HG03378 (cell line): ENCODE measurements at regions not wholly inside any gene's neighbourhood (a gene's known extent, or its start where the extent isn't known, plus 50 kb on each side); places are given as distances from the start of the nearest gene placed in this dataset.

Source experiments
- ATAC-seq: cut with Tn5 transposase; IDR thresholded peaks from one replicate; pipeline ENCODE4 v1.9.1; 2021; ENCODE audit warnings: mild to moderate bottlenecking, moderate library complexity; ENCODE audit not compliant: unreplicated experiment

DNA sequence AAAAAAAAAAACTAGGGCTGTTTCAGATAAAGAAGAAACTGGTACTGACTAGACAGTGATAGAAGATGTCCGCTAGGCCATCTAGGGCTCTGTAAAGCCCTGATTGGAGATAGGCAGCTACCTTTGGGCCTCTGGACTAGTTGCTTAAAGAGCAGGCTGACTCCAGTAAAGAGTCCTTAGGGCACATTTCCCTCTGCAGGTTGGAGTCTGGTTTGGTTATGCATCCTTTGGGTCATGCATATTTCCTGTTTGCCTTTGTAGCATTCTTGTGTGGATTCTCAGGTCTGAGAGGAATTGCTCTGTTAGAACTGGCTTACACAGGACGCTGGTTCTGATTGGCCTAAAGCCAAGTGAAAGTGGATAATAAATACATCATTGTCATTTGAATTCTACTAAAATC, 165.5 kb upstream of the LRRN1 start:
- no peak for ATAC-seq

DNA sequence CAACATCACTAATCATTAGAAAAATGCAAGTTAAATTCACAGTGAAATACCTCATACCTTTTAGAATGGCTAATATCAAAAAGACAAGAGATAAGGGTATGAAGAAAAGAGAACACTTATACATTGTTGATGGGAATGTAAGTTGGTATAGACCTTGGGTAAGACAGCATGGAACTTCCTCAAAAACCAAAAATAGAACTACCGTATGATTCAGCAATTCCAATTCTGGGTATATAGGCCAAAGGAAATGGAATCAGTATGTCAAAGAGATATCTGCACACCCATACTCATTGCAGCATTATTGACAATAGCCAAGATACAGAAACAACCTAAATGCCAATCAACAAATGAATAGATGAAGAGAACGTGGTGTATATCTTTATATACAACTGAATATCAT, 166.8 kb upstream of the LRRN1 start:
- no peak for ATAC-seq

DNA sequence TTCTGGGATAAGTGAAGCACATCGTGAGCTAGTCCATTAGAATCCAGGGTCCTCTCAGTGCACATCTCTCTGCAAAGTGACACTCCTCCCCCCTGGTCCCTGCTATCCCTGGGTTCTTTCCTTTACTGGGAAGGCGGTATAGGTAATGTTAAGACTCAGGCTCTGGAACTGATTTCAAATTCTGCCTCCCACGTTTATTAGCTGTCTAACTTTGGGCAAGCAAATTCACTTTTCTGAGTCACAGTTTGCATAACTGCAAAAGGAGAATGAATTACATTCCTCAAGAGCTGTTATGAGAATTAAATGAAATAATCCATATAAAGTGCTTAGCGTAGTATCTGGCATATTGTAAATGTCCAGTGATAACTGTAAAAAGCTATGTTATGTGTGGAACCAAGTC, 168.1 kb upstream of the LRRN1 start:
- no peak for ATAC-seq

DNA sequence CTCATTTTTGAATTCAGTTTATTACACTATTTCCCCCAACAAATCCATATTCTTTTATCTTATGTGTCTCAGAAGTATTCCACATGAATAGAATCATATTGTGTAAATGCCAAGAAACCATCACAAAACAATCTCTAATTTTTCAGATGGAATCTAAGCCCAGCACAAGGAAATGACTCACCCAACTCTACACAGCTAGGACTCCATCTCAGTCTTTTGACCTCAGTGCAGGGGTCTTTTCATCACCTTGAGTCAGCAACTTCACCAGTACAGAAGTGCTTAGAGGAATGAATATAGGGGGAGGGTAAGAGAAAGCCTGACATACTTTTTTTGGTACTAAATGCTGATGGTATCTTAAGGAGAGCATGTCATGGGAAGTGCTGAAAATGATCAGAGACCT, 169.3 kb upstream of the LRRN1 start:
- ATAC-seq = no peak

DNA sequence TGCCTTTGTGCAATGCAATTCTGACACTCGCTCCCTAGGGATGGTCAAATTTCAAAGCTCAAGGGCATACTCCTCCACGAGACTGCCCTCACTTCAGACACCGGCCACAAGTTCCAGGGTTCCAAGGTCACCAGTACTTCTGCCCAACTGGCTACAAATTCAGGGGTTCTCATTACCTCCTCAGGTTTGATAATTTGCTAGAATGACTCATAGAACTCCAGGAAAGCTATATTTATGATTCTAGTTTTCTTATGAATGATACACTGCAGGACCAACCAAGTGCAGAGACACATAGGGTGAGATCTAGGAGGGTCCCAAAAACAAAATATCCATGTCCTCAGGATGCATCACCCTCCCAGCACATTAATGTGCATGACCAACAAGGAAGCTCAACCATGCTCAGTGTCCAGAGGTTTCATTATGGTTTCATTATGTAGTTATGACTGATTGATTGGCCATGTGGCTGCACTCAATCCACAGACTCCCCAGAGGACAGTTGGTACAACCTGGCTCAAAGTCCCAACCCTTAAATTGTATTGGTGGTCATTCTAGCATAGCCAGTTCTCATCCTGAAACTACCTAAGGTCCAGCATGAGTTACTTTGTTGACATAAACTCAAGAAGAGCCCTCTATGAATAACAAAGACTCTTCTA, 170.4 kb upstream of the LRRN1 start:
- ATAC-seq = peak; percentile 73

DNA sequence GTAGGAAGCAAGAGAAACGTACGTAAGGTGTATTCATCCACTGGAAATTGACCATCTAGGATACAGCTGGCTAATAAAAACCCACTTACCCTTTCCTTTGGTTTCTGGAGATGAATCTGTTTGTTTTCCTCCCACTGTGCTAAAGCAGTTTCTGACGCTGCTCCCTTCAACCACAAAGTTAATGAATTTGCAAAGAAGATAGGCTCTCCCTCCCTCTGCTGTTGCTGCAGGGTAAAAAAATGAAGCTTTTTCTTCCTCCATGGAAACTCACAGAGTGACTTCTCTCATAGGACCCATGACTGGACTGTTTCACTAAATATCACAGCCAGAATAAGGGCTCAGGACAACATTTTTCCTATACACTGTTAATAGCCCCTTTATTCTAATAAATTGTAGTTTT, 172.1 kb upstream of the LRRN1 start:
- no peak for ATAC-seq

DNA sequence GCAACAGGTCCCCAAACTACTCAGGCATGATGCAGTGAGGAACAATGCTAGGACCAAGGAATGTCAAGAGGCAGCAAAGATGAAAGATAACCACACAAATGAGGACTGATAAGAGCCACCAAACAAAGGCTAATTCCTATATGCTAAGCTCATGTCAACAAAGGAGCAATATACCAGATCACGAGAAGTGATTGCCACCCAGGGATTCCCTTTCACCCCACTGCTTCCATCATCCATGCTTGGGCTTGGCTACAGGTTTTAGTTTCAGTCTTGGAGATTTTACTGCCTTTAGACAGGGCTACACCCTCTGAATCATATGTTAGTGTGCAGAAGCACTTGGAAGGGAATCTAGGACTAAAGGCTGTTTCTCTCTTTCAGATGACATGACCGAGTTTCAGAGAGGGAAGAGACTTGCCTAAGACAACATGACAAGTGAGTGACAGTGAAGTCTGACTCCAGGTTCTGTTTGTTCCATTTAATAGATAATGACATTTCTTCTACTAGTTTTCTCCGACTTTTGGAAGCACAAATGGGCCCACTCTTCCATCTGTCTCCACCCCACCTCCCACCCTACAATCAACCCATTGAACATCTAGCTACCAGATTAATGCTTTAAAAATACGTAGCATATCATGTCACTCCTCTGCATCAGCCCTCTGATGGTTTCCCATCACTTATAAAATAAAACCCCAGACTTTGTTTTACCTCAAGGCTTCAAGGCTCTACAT, 173.5 kb upstream of the LRRN1 start:
- ATAC-seq = no peak

DNA sequence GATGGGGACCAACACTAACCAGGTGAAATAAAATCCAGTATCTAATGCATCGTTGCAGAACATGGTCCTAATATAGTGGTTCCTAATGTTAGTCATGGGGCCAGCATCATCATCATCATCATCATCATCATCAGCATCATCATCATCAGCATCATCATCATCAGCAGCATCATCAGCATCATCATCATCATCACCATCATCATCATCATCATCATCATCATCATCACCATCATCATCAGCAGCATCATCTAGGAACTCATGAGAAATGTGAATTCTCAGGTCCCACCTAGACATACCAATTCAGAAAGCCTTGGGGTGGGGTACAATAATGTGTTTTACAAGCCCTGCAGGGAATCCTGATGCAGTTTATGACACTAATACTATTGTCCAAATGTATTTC, 179.4 kb upstream of the LRRN1 start:
- no peak for ATAC-seq

DNA sequence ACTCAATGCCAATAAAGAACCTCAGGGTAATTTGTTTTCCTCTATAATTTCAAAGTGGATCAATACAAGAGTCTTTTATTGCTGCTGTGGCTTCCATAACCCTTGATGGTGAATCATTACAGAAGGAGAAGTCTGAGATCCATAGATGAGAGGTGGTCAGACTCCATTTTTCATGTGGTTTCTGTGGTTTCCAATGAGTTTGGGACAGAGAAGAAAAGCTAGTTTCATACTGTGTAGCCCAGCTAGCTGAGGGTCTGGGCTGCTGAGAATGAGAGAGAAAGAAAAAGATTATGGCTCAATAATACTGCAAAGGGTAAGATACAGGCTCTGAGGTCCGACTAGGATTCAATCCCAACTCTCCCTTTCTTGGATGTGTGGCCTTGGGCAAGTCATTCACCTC, 180.6 kb upstream of the LRRN1 start:
- ATAC-seq = no peak

DNA sequence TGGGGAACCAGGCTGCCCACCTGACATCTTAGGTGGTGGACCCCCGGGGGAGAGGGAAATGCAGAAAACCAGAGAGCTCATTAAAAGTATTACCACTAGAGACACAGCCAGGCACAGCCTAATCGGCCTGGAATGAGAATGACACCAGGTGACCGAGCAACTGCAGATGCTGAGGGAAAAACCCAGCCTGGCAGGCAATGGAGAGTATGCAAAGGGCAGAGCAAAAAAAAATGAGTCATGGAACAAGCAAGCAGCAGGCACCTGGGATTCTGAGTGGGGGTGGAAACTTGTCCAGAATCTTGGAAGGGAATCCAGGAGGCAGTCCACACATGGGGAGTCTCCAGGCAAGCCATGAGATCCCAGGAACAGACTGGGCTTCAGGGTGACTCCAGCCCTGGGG, 183.7 kb upstream of the LRRN1 start:
- no peak for ATAC-seq

DNA sequence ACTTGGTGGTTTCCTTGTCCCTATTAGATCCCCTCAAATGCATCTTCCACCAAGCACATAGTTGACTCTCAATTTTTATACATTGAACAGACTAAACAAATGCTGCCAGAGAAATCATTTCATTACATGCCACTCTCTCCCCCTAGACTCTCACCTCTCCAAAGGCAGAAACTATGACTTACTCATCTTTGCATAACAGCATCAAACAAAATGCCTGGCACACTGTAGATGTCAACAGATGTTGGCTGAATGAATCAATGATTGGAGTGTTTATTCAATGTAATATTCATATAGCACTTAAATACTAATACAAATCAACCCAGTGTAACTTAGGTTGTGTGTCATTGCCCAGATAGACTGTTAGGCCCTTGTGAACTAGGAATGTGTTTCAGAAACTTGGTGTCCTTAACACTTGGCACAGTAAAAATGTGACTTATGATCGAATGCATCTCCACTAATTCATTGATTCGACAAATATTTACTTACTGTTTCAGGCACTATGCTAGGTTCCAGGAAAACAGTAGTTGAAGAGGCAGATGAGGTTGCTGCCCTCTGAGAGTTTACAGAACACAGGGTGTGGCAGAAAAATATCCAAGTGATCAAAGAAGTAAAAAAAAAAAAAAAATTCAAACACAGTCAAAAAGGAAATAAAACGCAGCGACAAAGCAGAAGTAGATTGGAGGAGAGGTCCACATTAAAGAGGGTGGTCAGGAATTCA, 188.5 kb upstream of the LRRN1 start:
- no peak for ATAC-seq

DNA sequence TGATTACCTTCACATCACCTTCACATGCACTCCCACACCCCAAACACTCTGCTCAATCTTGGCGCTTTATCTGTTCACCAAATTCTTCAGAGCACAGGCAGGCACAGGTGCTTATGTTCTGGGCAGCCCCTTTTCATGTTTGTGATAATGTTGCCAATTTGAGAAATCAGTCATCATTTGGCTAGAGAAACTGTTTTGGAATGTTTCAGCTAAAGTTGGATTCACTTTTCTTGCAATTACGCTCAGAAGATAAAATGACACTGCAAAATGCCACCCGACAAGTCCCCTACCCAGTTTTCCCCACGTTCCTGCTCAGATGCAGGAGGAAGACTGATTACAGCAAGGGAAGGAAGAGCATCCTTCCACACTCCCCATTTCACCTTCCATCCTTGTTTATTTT, 192.9 kb upstream of the LRRN1 start:
- no peak for ATAC-seq

DNA sequence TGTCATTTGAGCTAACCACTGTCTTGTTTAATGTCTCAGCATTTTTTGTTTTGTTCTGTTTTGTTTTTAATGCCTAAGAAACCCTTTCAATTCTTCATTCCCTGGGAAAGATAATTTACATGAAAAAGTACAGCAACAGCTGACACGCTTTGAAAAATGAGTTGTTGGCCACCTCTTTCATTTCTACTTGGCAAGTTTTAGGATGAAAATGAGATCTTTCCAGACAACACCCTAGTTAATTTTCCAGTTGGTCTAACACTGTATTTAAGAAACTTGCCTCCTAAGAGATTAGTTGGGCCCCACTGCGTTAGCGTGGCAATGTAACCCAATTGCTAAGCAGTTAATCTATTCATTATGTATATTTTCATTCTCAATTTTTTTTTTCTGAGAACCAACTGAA, 194.0 kb upstream of the LRRN1 start:
- ATAC-seq = no peak

DNA sequence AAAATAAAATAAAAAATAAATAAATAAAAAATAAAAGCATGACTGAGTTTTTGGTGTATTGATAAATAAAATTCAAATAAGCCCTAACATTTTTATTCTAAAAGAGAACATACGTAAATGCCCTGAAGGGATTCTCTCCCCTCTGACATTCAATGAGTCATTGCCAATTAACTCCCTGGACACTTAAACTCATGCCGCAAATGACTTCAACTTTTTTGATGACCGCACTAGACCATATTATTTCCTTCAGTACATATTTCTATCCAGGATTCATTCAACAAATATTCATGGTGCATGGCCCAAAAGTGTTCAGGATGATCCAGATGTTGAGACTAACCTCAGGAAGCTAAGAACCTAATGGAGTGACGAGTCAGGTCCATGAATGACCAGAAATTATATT, 195.9 kb upstream of the LRRN1 start:
- no peak for ATAC-seq

DNA sequence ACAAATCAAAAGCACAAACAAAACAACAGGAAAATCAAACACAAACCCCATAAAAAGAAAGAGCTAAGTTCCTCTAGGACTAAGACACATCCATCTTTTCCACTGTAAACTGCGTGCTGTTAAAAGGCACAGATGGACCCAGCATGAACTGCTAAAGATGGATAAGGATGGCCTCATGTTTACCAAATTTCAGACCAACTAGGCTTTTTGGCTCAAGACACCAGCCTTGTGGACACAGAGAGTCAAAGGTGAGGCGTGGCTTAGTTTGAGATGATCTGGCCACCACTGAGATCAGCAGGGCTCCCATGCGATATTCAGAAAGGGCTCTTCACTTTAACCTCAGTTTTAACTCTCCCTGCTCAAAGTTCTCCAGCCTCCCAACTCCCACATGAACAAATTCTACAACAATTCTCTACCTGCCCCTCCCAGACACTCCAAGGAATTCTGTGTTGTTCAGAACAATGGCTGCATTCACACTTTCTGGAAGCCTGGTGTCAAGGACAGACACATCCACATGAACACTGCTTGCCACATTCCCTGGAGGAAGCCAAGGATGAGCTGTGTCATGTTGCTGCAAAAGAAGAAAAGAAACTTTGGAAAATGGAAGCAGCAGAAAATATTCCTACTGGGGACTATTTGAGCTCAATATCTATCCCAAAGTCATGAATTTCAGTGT, 198.4 kb upstream of the LRRN1 start:
- no peak for ATAC-seq

DNA sequence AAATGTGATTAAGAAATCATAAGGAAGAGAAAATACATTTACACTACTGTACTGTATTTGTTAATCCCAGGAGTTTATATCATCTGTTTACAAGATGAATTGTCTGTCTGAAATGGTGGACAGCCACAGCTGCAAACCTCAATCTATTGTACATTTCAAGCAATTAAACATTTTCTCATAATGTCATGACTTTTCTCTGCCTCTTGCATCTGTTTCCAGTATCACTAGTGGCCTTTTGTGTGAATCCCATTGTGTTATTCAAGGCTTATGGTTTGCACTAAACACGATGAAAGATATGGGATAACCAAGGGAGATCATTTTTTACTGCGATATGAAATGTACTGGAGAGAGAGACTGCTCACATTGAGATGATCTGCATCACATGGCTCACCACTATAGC, 200.2 kb upstream of the LRRN1 start:
- no peak for ATAC-seq

DNA sequence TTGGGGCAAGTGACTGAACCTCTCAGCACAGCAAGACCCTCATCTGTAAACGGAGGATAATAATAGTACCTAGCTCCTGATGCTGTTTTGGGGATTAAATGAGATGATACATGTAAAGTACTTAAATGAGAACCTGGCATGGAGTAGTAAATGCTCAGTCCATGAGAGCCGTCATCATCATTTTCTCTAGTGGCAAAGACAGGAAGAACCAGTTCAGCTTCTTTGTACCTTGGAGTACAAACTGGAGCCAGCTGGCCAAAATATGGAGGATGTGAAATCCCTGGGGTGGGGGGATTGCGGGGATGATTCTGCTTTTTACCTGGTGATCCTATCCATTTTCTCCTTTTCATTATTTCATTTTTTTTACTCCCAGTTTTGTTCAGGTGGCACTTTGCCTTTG, 204.2 kb upstream of the LRRN1 start:
- ATAC-seq = no peak

DNA sequence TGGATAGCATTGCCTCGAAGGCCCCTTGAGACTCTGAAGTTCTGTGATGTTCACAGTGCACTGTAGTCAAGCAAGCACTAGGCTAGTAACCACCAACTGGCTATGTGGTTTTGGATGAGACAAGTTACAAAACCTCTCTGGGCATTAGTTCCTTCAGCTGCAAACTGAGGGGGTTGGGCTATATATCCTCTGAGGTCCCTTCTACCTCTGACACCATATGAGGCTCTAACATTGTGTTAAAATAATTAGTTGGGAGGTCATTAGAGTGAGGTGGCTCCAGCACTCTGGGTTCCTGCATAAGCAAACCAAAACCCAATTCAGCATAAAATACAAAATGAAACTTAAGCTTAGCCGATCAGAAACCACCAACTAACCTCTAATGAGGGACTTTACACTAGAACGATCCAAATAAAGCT, 209.5 kb upstream of the LRRN1 start:
- ATAC-seq = peak; percentile 81

DNA sequence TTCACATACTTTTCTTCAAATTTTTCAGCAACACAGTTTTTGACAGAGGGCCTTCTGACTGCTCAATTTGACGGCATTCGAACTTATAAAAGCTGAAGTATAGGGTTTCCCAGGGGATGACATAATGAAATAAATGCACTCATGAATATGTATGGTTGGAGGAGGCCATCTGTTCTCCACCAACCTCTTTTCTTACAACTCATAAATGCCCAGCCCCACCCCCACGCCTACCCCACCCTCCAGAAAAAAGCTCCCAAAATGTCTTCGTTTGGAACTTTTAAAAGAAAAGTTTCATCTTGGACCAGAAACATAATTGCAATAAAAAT, 211.6 kb upstream of the LRRN1 start:
- no peak for ATAC-seq

DNA sequence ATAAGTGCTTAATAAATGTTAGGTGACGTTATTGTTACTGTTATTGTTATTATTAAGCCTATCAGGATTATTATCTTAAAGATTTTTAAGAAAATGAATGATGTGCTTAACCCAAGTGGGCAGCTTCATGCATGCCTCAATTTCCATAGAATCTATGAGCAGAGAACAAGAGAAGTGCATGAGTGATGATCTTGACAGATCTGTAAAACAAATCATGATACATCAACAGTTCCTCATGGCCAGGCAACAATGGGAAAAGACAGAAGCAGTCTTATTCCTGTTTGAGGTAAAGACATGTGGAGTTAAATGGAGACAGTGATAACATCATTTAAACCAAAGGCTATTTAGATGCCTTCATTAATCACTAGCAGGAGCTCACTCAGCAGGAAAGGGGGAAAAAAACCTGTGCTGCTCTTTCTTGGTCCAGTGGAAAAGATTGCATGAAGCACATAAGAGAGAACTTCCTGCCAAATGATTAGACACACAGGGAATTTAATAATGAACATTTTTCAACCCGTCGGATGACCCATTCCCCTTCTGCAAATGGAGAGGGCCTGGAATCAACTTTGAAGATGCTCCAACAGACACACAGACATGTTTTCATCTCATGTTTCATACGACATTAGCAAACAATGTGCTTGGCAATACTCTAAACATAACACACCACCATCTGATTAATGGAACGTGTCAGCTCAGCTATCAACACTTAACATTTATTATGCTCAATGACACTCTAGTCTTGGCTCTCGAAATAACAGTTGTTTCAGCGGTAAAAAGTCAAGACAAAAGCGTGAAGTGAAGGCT, 212.2 kb upstream of the LRRN1 start:
- no peak for ATAC-seq

DNA sequence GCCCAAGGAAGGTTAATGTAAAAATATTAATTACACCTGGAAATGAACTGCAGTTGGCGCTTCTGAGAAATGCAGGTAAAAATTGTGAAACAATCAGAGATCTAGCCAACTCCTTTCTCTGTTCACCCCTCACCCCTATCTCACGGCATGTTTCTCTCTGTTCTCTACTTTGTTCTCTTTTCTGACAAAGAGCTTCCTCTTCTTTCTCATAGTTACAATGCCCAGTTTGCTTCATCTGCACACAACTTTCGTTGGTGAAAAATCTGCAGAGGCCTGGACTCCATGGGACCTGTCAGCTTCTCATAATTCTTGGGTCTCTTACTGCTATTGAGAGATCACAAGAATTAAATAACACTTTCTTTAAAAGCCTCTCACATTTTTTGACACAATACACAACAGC, 212.9 kb upstream of the LRRN1 start:
- ATAC-seq = no peak
